ENCODE measurements at regions not wholly inside any gene's neighbourhood (a gene's known extent, or its start where the extent isn't known, plus 50 kb on each side); places are given as distances from the start of the nearest gene placed in this dataset.

- Histone ChIP-seq H3K9ac (no peak overlapping the region), H3K27ac (ENCODE audit: low read depth in 2 of 2, low read length in 1 of 2) (no peak overlapping the region), H3K79me2 (ENCODE audit: insufficient read depth) (no peaks in the 10 kb centered on the region), H3K9me3 (no peaks in the 10 kb centered on the region), H3K4me1 (ENCODE audit: control insufficient read depth in 1 of 2, insufficient read depth in 2 of 2, low read depth in 1 of 2, low read length in 1 of 2) (peaks cover 0 to 2% of the 10 kb centered on the region in 2 experiments; a peak in 1 of 4 replicates), H3K9me2 (no peaks in the 10 kb centered on the region), H3F3A (replicated peaks; ENCODE audit: insufficient read depth) (no peaks in the 10 kb centered on the region), H2AFZ (ENCODE audit: low read depth) (no peak overlapping the region), H3K4me2 (no peak overlapping the region), H4K20me1 (ENCODE audit: insufficient read depth) (no peaks in the 10 kb centered on the region), H3K36me3 (replicated peaks in 1 of 2; ENCODE audit: control insufficient read depth in 1 of 2, insufficient read depth in 2 of 2, low read length in 1 of 2) (no peaks in the 10 kb centered on the region), H3K4me3 (ENCODE audit: low read depth in 2 of 2, low read length in 1 of 2) (no peak overlapping the region), H3K27me3 (ENCODE audit: insufficient read depth) (no peaks in the 10 kb centered on the region)
- POLR2A ChIA-PET = no interaction called here
- no peak for DNase-seq
- TF ChIP-seq EZH2phosphoT487 (IDR thresholded peaks at IDR 0.05; ENCODE audit: borderline replicate concordance, low read depth) (no peak), REST (IDR thresholded peaks at IDR 0.05; ENCODE audit: low read depth, low read length) (no peak), RCOR1 (IDR thresholded peaks at IDR 0.05; ENCODE audit: low read length) (no peak), FOSL2 (IDR thresholded peaks at IDR 0.05; ENCODE audit: borderline replicate concordance, low read depth) (no peak), CTCF (IDR thresholded peaks at IDR 0.05) (no peak), SIN3A (IDR thresholded peaks at IDR 0.05; ENCODE audit: borderline replicate concordance, low read depth, low read length) (no peak), TAF1 (IDR thresholded peaks at IDR 0.05; ENCODE audit: borderline replicate concordance, low read depth, low read length) (no peak), RXRA (IDR thresholded peaks at IDR 0.05; ENCODE audit: borderline replicate concordance, low read depth) (no peak), TCF12 (IDR thresholded peaks at IDR 0.05) (no peak), EP300 (IDR thresholded peaks at IDR 0.05; ENCODE audit: borderline replicate concordance in 1 of 2, low read depth in 1 of 2, low read length in 1 of 2) (no peak), MAX (IDR thresholded peaks at IDR 0.05; ENCODE audit: low read depth) (no peak), TEAD4 (IDR thresholded peaks at IDR 0.05; ENCODE audit: borderline replicate concordance, insufficient read depth) (no peak), RFX5 (IDR thresholded peaks at IDR 0.05; ENCODE audit: low read length) (no peak), IRF3 (IDR thresholded peaks at IDR 0.05; ENCODE audit: low read depth, low read length) (no peak), ZBTB33 (IDR thresholded peaks at IDR 0.05; ENCODE audit: borderline replicate concordance, low read depth) (no peak), POLR2AphosphoS5 (IDR thresholded peaks at IDR 0.05; ENCODE audit: low read depth, low read length) (no peak), SMC3 (IDR thresholded peaks at IDR 0.05; ENCODE audit: low read depth, low read length) (no peak)
- 64% methylated on average over 10 of the region's 10 CpGs for WGBS (ENCODE audit: low lambda C conversion rate)
- CTCF ChIA-PET = interaction anchor here (1.2 to 3.4 kb wide), 2 partner anchors 11 to 737 kb away, joined by 3 to 15 read pairs; no protein-coding TSS in a partner anchor
Observed at GRCh38 chr6:168968228-168968627, 285.4 kb downstream of the THBS2 start.
